HepG2 (cell line): ENCODE measurements at regions not wholly inside any gene's neighbourhood (a gene's known extent, or its start where the extent isn't known, plus 50 kb on each side); places are given as distances from the start of the nearest gene placed in this dataset.
A peak's percentile ranks its signal among the peaks of the same experiment; 100 is the strongest.

Experiments used
- ATAC-seq: fragments of 200-7000 bp; cut with Tn5 transposase; 3 replicates; pipeline ENCODE4 v1.9.1; 2020; ENCODE audit warnings: mild to moderate bottlenecking, moderate library complexity
- BruUV-seq: library from RNA; stranded (reverse); fragments of 400-500 nt; replicated peaks from 2 replicates; lab custom pipeline; 2021; lab: Mats Ljungman, UMichigan
- CTCF ChIA-PET: fragments of 300-600 bp; formaldehyde crosslinking; extraction: SDS; loops from one replicate; lab custom pipeline; 2021; ENCODE audit warnings: low total read pairs, inconsistent platforms, low intra/inter-chr PET ratio; lab: Yijun Ruan, JAX
- POLR2A ChIA-PET: fragments of 350-600 bp; sonication (Branson Sonifier 250); formaldehyde crosslinking; loops from one replicate; lab custom pipeline; 2020; ENCODE audit warnings: antibody characterized with exemption, inconsistent platforms; lab: Yijun Ruan, JAX
- DNase-seq: peaks from one replicate; pipeline ENCODE4 v3.0.0-alpha.2; 2015; ENCODE audit warnings: low spot score
- FAIRE-seq: peaks from 3 replicates; lab custom pipeline; 2011; peaks lifted over from hg19 to GRCh38; lab: Jason Lieb, UNC
- H2AFZ ChIP-seq: one replicate; pipeline ENCODE4 v1.6.1; 2011; ENCODE audit warnings: low read length, inconsistent platforms
- H3K27ac ChIP-seq: fragments of 300-600 bp; 3 replicates; pipeline ENCODE4 v1.8.0; 2011; ENCODE audit warnings: mixed run types, mild to moderate bottlenecking, mixed read lengths, low read length, inconsistent platforms; ENCODE audit not compliant: insufficient read depth; ENCODE audit errors: extremely low read length
- H3K27me3 ChIP-seq, 2 experiments: fragments of 200-600 bp in 1 of 2; 2 replicates in 1 of 2; 3 replicates in 1 of 2; pipeline versions ENCODE4 v1.6.0 to v1.8.0; 2011; ENCODE audit warnings: low read length in 2 of 2, mild to moderate bottlenecking in 2 of 2, moderate library complexity in 2 of 2, inconsistent platforms in 1 of 2; ENCODE audit not compliant: insufficient read depth in 2 of 2, control insufficient read depth in 1 of 2
- H3K36me3 ChIP-seq, 2 experiments: fragments of 200-600 bp in 1 of 2; replicated peaks in 1 of 2; 2 replicates in 1 of 2; 3 replicates in 1 of 2; pipeline versions ENCODE4 v1.5.1 to v1.8.0; 2011; ENCODE audit warnings: low read length in 2 of 2, inconsistent platforms in 1 of 2; ENCODE audit not compliant: insufficient read depth in 2 of 2, control insufficient read depth in 1 of 2
- H3K4me1 ChIP-seq: 2 replicates; pipeline ENCODE4 v1.5.1; 2012; ENCODE audit warnings: low read length, inconsistent platforms; ENCODE audit not compliant: insufficient read depth
- H3K4me2 ChIP-seq: 2 replicates; pipeline ENCODE4 v1.6.0; 2011; ENCODE audit warnings: low read depth, low read length, inconsistent platforms
- H3K4me3 ChIP-seq, 3 experiments: fragments of 200-600 bp in 1 of 3; sonication (generic), shearing (Covaris generic) in 1 of 3; replicated peaks in 1 of 3; 2 replicates each; pipeline ENCODE4 v1.5.1; 2011 to 2016; ENCODE audit warnings: low read length in 3 of 3, inconsistent platforms in 2 of 3, low read depth in 2 of 3, mild to moderate bottlenecking in 2 of 3, control low read depth in 1 of 3, mixed read lengths in 1 of 3; ENCODE audit not compliant: insufficient read depth in 1 of 3
- H3K79me2 ChIP-seq: one replicate; pipeline ENCODE4 v1.6.1; 2011; ENCODE audit warnings: low read length, inconsistent platforms; ENCODE audit not compliant: insufficient read depth
- H3K9ac ChIP-seq: 2 replicates; pipeline ENCODE4 v1.6.0; 2011; ENCODE audit warnings: mild to moderate bottlenecking, low read depth, low read length, inconsistent platforms; ENCODE audit not compliant: insufficient read depth
- H3K9me3 ChIP-seq: 2 replicates; pipeline ENCODE4 v1.5.1; 2012; ENCODE audit warnings: mild to moderate bottlenecking, low read length
- H4K20me1 ChIP-seq: 2 replicates; pipeline ENCODE4 v1.6.0; 2011; ENCODE audit warnings: inconsistent platforms, mild to moderate bottlenecking, low read length, moderate library complexity; ENCODE audit not compliant: insufficient read depth
- BRD4 ChIP-seq: sonication (generic); formaldehyde crosslinking; IDR thresholded peaks from 2 replicates; pipeline ENCODE4 v1.4.0; 2020; ENCODE audit warnings: missing genetic modification reagents
- HDAC6 ChIP-seq: fragments of 200-600 bp; sonication (generic); IDR thresholded peaks from 2 replicates; pipeline ENCODE4 v1.7.0; 2017; ENCODE audit warnings: mild to moderate bottlenecking, antibody characterized with exemption, low read length, low read depth
- IRF1 ChIP-seq: sonication (generic); formaldehyde crosslinking; IDR thresholded peaks from 2 replicates; pipeline ENCODE4 v1.4.0; 2020; ENCODE audit warnings: low read depth, mild to moderate bottlenecking, missing genetic modification reagents
- MAFF ChIP-seq: IDR thresholded peaks from 2 replicates; pipeline ENCODE4 v1.6.1; 2011; ENCODE audit warnings: low read depth, low read length, improper control_type of control experiment
- MAFK ChIP-seq, 2 experiments: IDR thresholded peaks in 1 of 2; conservative IDR thresholded peaks in 1 of 2; 2 replicates each; pipeline ENCODE4 v1.6.1; 2011; ENCODE audit warnings: improper control_type of control experiment in 2 of 2, low read length in 2 of 2
- SCMH1 ChIP-seq: sonication (generic); formaldehyde crosslinking; IDR thresholded peaks from 2 replicates; pipeline ENCODE4 v1.9.0; 2021; ENCODE audit warnings: missing genetic modification reagents, mild to moderate bottlenecking, borderline replicate concordance
- SP140L ChIP-seq: sonication (generic); formaldehyde crosslinking; IDR thresholded peaks from 2 replicates; pipeline ENCODE4 v1.4.0; 2020; ENCODE audit warnings: missing genetic modification reagents, borderline replicate concordance
- ZNF543 ChIP-seq: sonication (generic); formaldehyde crosslinking; IDR thresholded peaks from 2 replicates; pipeline ENCODE4 v1.4.0; 2020; ENCODE audit warnings: mild to moderate bottlenecking, missing genetic modification reagents
- WGBS: methylation state at CpG from one replicate; pipeline ENCODE4 v1.1.6; 2017; ENCODE audit warnings: low lambda C conversion rate; 5-methylcytosine and 5-hydroxymethylcytosine counted together
- in situ Hi-C: cut with HindIII; loops from 2 replicates; pipeline ENCODE4 v1.10.0; 2017; ENCODE audit warnings: low pct_unique_long_range_greater_than_20kb; ENCODE audit not compliant: extremely low pct_ligation_motif_present
- intact Hi-C: fragments of 100-400 bp; cut with micrococcal nuclease; formaldehyde crosslinking; loops from one replicate; pipeline ENCODE4 v1.10.0; 2022; ENCODE audit not compliant: unreplicated experiment
- TF ChIP-seq, protein P1 (sequence below): sonication (generic); formaldehyde crosslinking; IDR thresholded peaks from 2 replicates; pipeline ENCODE4 v1.4.0; 2020; ENCODE audit warnings: missing genetic modification reagents, borderline replicate concordance
- TF ChIP-seq, protein P2 (sequence below): fragments of 450-650 bp; IDR thresholded peaks from 2 replicates; pipeline ENCODE4 v1.6.1; 2017
- TF ChIP-seq, protein P3 (sequence below): sonication (generic); formaldehyde crosslinking; IDR thresholded peaks from 2 replicates; pipeline ENCODE4 v1.5.0; 2020; ENCODE audit warnings: missing genetic modification reagents

- Histone ChIP-seq H3K36me3 (no peaks in the 10 kb centered on the region), H2AFZ (no peak overlapping the region), H3K4me2 (no peak overlapping the region), H3K9me3 (no peaks in the 10 kb centered on the region), H3K27ac (no peak overlapping the region), H3K79me2 (no peaks in the 10 kb centered on the region), H3K9ac (no peak overlapping the region), H3K4me1 (no peaks in the 10 kb centered on the region), H3K27me3 (no peaks in the 10 kb centered on the region), H4K20me1 (no peaks in the 10 kb centered on the region), H3K4me3 (no peak overlapping the region)
- ATAC-seq (no peak), DNase-seq (no peak), FAIRE-seq (no peak)
- intact Hi-C loops, result no loop called here
- WGBS, result 5% methylated on average over 1 of the region's 1 CpG
- no TSS peak for BruUV-seq
- in situ Hi-C loops, result no loop called here
- ChIA-PET POLR2A (no interaction called here), CTCF (no interaction called here)
- TF ChIP-seq HDAC6 (no peak), SCMH1 (CRISPR knock-in tag) (no peak), BRD4 (CRISPR knock-in tag) (no peak), MAFK (conservative IDR thresholded peaks at IDR 0.05 in 1 of 2, IDR thresholded peaks at IDR 0.05 in 1 of 2; ENCODE audit: low read length in 2 of 2) (peak in 1 of 2 experiments; percentile 46; a peak in 2 of 4 replicates), SP140L (no peak), IRF1 (CRISPR knock-in tag) (no peak), ZNF543 (CRISPR knock-in tag) (no peak), MAFF (0 out of 2 replicates have a peak, but pooled peaks have one; percentile 17)
- TF ChIP-seq, protein P1, sequence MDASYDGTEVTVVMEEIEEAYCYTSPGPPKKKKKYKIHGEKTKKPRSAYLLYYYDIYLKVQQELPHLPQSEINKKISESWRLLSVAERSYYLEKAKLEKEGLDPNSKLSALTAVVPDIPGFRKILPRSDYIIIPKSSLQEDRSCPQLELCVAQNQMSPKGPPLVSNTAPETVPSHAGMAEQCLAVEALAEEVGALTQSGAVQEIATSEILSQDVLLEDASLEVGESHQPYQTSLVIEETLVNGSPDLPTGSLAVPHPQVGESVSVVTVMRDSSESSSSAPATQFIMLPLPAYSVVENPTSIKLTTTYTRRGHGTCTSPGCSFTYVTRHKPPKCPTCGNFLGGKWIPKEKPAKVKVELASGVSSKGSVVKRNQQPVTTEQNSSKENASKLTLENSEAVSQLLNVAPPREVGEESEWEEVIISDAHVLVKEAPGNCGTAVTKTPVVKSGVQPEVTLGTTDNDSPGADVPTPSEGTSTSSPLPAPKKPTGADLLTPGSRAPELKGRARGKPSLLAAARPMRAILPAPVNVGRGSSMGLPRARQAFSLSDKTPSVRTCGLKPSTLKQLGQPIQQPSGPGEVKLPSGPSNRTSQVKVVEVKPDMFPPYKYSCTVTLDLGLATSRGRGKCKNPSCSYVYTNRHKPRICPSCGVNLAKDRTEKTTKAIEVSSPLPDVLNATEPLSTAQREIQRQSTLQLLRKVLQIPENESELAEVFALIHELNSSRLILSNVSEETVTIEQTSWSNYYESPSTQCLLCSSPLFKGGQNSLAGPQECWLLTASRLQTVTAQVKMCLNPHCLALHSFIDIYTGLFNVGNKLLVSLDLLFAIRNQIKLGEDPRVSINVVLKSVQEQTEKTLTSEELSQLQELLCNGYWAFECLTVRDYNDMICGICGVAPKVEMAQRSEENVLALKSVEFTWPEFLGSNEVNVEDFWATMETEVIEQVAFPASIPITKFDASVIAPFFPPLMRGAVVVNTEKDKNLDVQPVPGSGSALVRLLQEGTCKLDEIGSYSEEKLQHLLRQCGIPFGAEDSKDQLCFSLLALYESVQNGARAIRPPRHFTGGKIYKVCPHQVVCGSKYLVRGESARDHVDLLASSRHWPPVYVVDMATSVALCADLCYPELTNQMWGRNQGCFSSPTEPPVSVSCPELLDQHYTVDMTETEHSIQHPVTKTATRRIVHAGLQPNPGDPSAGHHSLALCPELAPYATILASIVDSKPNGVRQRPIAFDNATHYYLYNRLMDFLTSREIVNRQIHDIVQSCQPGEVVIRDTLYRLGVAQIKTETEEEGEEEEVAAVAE (CRISPR knock-in tag), result no peak
- TF ChIP-seq, protein P2, sequence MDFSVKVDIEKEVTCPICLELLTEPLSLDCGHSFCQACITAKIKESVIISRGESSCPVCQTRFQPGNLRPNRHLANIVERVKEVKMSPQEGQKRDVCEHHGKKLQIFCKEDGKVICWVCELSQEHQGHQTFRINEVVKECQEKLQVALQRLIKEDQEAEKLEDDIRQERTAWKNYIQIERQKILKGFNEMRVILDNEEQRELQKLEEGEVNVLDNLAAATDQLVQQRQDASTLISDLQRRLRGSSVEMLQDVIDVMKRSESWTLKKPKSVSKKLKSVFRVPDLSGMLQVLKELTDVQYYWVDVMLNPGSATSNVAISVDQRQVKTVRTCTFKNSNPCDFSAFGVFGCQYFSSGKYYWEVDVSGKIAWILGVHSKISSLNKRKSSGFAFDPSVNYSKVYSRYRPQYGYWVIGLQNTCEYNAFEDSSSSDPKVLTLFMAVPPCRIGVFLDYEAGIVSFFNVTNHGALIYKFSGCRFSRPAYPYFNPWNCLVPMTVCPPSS, result no peak
- TF ChIP-seq, protein P3, sequence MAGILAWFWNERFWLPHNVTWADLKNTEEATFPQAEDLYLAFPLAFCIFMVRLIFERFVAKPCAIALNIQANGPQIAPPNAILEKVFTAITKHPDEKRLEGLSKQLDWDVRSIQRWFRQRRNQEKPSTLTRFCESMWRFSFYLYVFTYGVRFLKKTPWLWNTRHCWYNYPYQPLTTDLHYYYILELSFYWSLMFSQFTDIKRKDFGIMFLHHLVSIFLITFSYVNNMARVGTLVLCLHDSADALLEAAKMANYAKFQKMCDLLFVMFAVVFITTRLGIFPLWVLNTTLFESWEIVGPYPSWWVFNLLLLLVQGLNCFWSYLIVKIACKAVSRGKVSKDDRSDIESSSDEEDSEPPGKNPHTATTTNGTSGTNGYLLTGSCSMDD (CRISPR knock-in tag), result no peak
Observed at GRCh38 chr21:17085707-17086106, 427.1 kb upstream of the CXADR start.
